Lung (tissue), 11 donors: ENCODE measurements at regions not wholly inside any gene's neighbourhood (a gene's known extent, or its start where the extent isn't known, plus 50 kb on each side); places are given as distances from the start of the nearest gene placed in this dataset.

Source experiments
- ATAC-seq: fragments of 200-7000 bp; cut with Tn5 transposase; one replicate; pipeline ENCODE4 v1.9.1; 2020; ENCODE audit warnings: moderate number of reproducible peaks; ENCODE audit not compliant: insufficient read depth, low FRiP score
- DNase-seq, 3 donors: peaks; one replicate each; pipeline ENCODE4 v3.0.0-alpha.2; 2013 to 2017
- H3K27ac ChIP-seq, 2 donors: one replicate each; pipeline ENCODE4 v1.5.1; 2013; ENCODE audit warnings: mild to moderate bottlenecking in 2 of 2, moderate library complexity in 2 of 2, control low read depth in 1 of 2, inconsistent platforms in 1 of 2, low read depth in 1 of 2, low read length in 1 of 2
- H3K27me3 ChIP-seq, 3 donors: one replicate each; pipeline ENCODE4 v1.5.1; 2013; ENCODE audit warnings: low read length in 2 of 3; ENCODE audit not compliant: control insufficient read depth in 3 of 3, insufficient read depth in 3 of 3
- H3K36me3 ChIP-seq, 4 donors: one replicate each; pipeline ENCODE4 v1.5.1; 2013; ENCODE audit warnings: low read length in 4 of 4, mild to moderate bottlenecking in 1 of 4, moderate library complexity in 1 of 4; ENCODE audit not compliant: control insufficient read depth in 4 of 4, insufficient read depth in 4 of 4
- H3K4me1 ChIP-seq, 5 donors: one replicate each; pipeline ENCODE4 v1.5.1; 2013; ENCODE audit warnings: low read length in 5 of 5, mild to moderate bottlenecking in 2 of 5, moderate library complexity in 1 of 5; ENCODE audit not compliant: control insufficient read depth in 5 of 5, insufficient read depth in 5 of 5
- H3K4me3 ChIP-seq: one replicate; pipeline ENCODE4 v1.5.1; 2013; ENCODE audit warnings: mild to moderate bottlenecking, control low read depth, moderate library complexity
- H3K9ac ChIP-seq, 2 donors: one replicate each; pipeline ENCODE4 v1.5.1; 2013; ENCODE audit warnings: low read length in 2 of 2, control low read depth in 1 of 2; ENCODE audit not compliant: insufficient read depth in 1 of 2
- H3K9me3 ChIP-seq, 4 donors: one replicate each; pipeline ENCODE4 v1.5.1; 2013; ENCODE audit warnings: low read length in 3 of 4, mild to moderate bottlenecking in 1 of 4, moderate library complexity in 1 of 4; ENCODE audit not compliant: control insufficient read depth in 4 of 4, insufficient read depth in 3 of 4
- WGBS, 2 donors: extraction: QIAGEN DNeasy Blood & Tissue Kit; methylation state at CpG; one replicate each; pipeline ENCODE4 v1.1.7; 2013; 5-methylcytosine and 5-hydroxymethylcytosine counted together
- TF ChIP-seq, protein P1 (sequence below): IDR thresholded peaks from 2 replicates; pipeline ENCODE4 v1.5.1; 2012; ENCODE audit warnings: mild to moderate bottlenecking; ENCODE audit errors: control extremely low read depth, extremely low read depth
- donor health status: control.
- donor health status: control.
- donor health status: Bipolar disorder and iron deficiency.
- donor health status: healthy.
- donor health status: DM: yes; HTN: yes; CAD: no.

DNA sequence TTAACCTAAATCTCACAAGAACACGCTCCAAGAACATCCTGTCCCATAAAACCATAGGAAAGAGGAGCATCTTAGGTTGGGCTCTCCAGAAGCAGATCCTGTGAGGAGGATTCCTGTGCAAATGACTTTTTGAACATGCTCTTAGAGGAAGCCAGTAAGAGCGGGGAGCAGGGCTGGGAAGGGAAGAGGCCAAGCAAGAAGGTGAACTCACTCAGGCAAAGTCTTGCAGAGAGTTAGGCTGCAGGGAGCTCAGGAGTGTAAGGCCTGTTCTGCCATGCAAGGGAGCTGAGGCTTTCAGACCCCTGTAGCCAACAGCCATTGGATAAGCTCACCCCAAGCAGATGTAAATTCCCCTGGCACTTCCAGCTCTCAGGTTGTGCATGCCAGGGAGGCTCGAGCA is 63.6 kb upstream of the LY86 start:
- no peaks in the 10 kb centered on the region for H3K4me1 ChIP-seq
- TF ChIP-seq, protein P1, sequence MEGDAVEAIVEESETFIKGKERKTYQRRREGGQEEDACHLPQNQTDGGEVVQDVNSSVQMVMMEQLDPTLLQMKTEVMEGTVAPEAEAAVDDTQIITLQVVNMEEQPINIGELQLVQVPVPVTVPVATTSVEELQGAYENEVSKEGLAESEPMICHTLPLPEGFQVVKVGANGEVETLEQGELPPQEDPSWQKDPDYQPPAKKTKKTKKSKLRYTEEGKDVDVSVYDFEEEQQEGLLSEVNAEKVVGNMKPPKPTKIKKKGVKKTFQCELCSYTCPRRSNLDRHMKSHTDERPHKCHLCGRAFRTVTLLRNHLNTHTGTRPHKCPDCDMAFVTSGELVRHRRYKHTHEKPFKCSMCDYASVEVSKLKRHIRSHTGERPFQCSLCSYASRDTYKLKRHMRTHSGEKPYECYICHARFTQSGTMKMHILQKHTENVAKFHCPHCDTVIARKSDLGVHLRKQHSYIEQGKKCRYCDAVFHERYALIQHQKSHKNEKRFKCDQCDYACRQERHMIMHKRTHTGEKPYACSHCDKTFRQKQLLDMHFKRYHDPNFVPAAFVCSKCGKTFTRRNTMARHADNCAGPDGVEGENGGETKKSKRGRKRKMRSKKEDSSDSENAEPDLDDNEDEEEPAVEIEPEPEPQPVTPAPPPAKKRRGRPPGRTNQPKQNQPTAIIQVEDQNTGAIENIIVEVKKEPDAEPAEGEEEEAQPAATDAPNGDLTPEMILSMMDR, result no peak
- H3K9ac ChIP-seq, result no peak overlapping the region
- H3K36me3 ChIP-seq, result no peaks in the 10 kb centered on the region
- 95 to 98% methylated on average over 3 of the region's 3 CpGs for WGBS, 2 donors
- ATAC-seq, result no peak
- peaks cover 0 to 6% (median 0%) of the 10 kb centered on the region in 3 donors for H3K27me3 ChIP-seq
- H3K9me3 ChIP-seq, result peaks cover 0 to 4% (median 2%) of the 10 kb centered on the region in 4 donors
- no peak for DNase-seq
- H3K27ac ChIP-seq, result no peak overlapping the region
- H3K4me3 ChIP-seq, result no peak overlapping the region

DNA sequence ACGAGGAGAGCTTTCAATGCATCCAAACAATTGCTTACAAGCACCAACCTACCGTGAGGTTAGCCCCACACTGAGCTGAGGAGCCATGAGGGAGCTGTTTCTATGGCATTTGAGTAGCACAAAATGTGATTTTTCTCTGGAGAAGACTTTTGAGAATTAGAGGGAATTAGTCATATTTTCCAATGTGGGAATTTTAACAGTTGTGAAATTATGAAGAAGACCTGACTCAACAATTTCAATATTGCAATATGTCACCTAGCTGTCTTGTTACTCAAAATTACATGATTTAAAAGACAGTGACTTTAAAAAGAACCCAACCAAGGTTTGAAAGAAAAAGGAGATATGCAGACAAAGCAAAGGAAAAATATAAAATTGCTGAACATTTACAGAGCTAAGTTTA is 62.6 kb upstream of the LY86 start:
- ATAC-seq (no peak), DNase-seq (no peak)
- 91 to 94% methylated on average over 2 of the region's 2 CpGs for WGBS, 2 donors
- Histone ChIP-seq H3K27me3 (peaks cover 0 to 6% (median 0%) of the 10 kb centered on the region in 3 donors), H3K4me1 (no peaks in the 10 kb centered on the region), H3K9me3 (peaks cover 0 to 5% (median 2%) of the 10 kb centered on the region in 4 donors), H3K36me3 (no peaks in the 10 kb centered on the region), H3K9ac (no peak overlapping the region), H3K4me3 (no peak overlapping the region), H3K27ac (no peak overlapping the region)
- TF ChIP-seq, protein P1, result no peak

- TF ChIP-seq, protein P1, result no peak
- H3K4me1 ChIP-seq, result no peaks in the 10 kb centered on the region
- no peaks in the 10 kb centered on the region for H3K36me3 ChIP-seq
- no peak overlapping the region for H3K27ac ChIP-seq
- peaks cover 0 to 2% (median 0%) of the 10 kb centered on the region in 3 donors for H3K27me3 ChIP-seq
- ATAC-seq (no peak), DNase-seq (no peak)
- no peak overlapping the region for H3K4me3 ChIP-seq
- H3K9ac ChIP-seq, result no peak overlapping the region
- H3K9me3 ChIP-seq, result peaks cover 0 to 5% (median 1%) of the 10 kb centered on the region in 4 donors
- WGBS, 2 donors, result 92 to 97% methylated on average over 3 of the region's 3 CpGs
Measured at GRCh38 chr6:6529275-6529674, 59.2 kb upstream of the LY86 start.

- Histone ChIP-seq H3K27ac (no peak overlapping the region), H3K4me3 (no peak overlapping the region), H3K9ac (no peak overlapping the region), H3K4me1 (peaks cover 0 to 4% (median 0%) of the 10 kb centered on the region in 5 donors), H3K36me3 (no peaks in the 10 kb centered on the region), H3K9me3 (peaks cover 0 to 5% (median 1%) of the 10 kb centered on the region in 4 donors), H3K27me3 (peaks cover 0 to 2% (median 0%) of the 10 kb centered on the region in 3 donors)
- 81 to 85% methylated on average over 3 of the region's 3 CpGs for WGBS, 2 donors
- ATAC-seq (no peak), DNase-seq (no peak)
- TF ChIP-seq, protein P1, result no peak
Measured at GRCh38 chr6:6533176-6533575, 55.3 kb upstream of the LY86 start.
